ENCODE measurements at regions not wholly inside any gene's neighbourhood (a gene's known extent, or its start where the extent isn't known, plus 50 kb on each side); places are given as distances from the start of the nearest gene placed in this dataset.
"Not testable (repeated sequence)": the region's sequence is repeated elsewhere in the genome, so short reads cannot be mapped to it uniquely, and the experiment has no call there.

DNA sequence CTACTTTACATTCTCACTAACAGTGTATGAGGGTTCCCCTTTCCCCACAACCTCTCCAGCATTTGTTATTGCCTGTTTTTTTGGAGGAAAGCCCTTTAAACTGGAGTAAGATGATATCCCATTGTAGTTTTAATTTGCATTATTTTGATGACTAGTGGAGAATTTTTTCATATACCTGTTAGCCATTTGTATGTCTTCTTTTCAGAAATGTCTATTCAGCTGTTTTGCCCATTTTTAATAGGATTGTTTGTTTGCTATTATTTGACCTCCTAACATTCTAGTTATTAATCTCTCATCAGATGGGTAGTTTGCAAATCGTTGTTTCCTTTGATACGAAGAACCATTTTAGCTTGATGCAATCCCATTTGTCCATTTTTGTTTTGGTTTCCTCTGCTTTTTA, 165.0 kb downstream of the GLUL start:
- no peak for DNase-seq

GRCh38 chr1:182225755-182226154, 164.2 kb upstream of the ZNF648 start:
- not testable (repeated sequence) for DNase-seq

GRCh38 chr1:182221990-182222389, 160.5 kb upstream of the ZNF648 start:
- not testable (repeated sequence) for DNase-seq

DNA sequence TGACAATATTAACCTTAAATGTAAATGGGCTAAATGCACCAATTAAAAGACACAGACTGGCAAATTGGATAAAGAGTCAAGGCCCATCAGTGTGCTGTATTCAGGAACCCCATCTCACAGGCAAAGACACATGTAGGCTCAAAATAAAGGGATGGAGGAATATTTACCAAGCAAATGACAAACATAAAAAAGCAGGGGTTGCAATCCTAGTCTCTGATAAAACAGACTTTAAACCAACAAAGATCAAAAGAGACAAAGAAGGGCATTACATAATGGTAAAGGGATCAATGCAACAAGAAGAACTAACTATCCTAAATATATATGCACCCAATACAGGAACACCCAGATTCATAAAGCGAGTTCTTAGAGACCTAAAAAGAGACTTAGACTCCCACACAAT, 159.9 kb upstream of the ZNF648 start:
- DNase-seq = not testable (repeated sequence)

GRCh38 chr1:182217967-182218366, 156.5 kb upstream of the ZNF648 start:
- no peak for DNase-seq

GRCh38 chr1:182217071-182217470, 155.6 kb upstream of the ZNF648 start:
- no peak for DNase-seq

- DNase-seq = no peak
Observed at GRCh38 chr1:182215764-182216163, 154.3 kb upstream of the ZNF648 start.

GRCh38 chr1:182213163-182213562, 151.7 kb upstream of the ZNF648 start:
- DNase-seq = no peak

GRCh38 chr1:182211386-182211785, 149.9 kb upstream of the ZNF648 start:
- DNase-seq = peak; percentile 28

GRCh38 chr1:182210417-182210816, 148.9 kb upstream of the ZNF648 start:
- peak; percentile 33 for DNase-seq

DNA sequence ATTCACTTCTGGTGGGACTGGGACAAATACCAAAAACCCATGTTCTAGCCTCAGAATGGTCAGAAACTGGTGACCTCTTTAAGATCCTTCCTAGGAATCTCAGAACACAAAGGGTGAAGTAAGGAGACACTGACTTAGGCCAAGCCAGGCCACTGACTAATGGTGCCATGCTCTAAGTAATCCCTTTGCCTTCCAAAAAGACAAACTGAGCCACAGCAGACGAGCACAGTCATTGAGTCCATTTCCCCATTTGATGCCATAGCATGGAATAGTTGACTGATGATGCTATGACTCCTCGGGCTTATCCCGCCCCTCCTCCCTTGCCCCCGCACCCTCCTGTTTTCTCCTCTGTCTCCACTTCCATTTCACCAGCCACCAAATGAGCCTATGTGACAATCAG, 145.8 kb upstream of the ZNF648 start:
- DNase-seq = no peak

DNA sequence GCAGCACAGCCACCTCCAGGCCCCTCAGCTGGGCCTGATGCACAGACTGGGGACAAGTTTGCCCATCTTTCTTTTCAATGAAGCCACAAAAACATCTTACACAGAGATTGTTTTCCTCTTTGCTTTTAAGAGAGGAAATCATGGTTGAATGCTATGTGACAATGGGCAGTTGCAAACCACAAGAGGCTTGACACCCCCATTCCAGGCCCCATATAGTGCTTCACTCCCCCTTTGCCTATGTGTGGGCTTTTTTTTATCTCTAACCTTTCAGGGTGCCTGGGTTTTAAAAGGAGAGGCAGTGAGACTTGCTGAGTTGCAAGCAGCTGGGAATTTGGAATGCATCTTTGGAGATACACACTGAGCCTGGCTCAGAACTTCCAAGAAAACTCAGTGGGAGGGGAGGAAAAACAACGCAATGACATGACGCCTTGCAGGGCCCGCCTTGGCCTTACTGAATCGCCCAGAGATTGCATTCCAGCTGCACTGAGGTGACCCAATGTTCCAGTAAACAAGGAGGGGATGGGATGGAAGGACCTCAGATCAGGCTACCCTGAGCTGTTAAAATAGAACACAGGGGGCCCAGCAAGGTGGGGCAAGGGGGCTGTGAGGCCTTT, 145.2 kb upstream of the ZNF648 start:
- no peak for DNase-seq

DNA sequence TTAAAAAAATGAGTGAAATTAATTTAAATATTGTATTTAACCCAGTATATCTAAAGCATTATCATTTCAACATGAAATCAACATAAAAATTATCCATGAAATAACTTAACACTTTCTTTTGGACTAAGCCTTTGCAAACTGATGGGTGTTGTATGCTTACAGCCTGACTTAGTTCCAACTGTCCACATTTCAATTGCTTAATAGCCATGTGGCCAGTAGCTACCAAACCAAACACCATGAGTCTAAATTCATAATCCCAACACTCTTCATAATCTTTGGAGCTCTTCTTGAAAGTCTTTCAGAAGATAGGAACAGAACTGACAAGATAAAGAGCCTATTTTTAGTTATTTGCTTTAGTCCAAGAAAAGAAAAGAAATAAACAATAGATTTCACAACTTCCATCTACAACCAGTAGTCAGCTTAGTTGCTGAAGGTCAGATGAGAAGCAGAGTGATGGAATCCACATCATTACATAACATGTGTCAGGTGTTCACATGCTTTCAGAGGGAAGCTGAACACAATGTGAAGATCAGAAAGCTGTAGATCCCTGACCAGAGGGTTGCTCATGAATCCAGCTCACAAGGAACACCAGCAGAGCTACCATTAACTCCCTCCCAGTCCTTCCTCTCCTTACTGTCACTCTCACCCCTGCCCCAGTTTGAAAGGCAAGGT, 144.0 kb upstream of the ZNF648 start:
- no peak for DNase-seq

DNA sequence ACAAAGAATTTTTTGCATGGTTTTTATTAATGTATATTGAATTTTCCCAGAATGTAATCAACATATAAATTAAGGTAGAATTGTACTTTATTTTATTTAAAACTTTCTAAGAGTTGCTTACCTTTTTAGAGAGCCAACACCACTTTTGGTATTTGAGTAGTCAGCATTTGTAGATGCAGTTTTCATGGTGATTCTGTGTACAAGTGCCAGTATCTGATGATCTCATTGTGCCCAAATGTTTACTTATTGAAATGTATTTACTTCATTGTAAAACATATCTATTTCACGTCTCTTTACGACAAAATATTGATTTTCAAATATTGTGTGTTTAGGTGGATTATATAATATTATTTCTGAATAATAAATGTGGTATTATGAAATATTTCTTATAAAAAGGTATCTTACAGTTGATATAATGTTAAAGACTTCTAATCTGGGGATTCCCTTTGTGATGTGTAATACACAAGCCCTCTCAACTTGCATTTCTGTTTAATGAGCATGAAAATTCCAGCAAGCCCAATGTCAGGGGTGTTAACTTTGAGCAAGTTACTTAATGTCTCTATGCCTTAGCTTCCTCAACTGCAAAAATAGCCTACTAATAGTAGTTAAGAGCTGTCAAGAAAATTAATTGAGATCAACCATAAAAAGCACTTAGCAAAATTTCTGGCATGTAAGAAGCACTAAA, 141.8 kb upstream of the ZNF648 start:
- DNase-seq = no peak

- DNase-seq = not testable (repeated sequence)
Observed at GRCh38 chr1:182201490-182201889, 140.0 kb upstream of the ZNF648 start.

DNA sequence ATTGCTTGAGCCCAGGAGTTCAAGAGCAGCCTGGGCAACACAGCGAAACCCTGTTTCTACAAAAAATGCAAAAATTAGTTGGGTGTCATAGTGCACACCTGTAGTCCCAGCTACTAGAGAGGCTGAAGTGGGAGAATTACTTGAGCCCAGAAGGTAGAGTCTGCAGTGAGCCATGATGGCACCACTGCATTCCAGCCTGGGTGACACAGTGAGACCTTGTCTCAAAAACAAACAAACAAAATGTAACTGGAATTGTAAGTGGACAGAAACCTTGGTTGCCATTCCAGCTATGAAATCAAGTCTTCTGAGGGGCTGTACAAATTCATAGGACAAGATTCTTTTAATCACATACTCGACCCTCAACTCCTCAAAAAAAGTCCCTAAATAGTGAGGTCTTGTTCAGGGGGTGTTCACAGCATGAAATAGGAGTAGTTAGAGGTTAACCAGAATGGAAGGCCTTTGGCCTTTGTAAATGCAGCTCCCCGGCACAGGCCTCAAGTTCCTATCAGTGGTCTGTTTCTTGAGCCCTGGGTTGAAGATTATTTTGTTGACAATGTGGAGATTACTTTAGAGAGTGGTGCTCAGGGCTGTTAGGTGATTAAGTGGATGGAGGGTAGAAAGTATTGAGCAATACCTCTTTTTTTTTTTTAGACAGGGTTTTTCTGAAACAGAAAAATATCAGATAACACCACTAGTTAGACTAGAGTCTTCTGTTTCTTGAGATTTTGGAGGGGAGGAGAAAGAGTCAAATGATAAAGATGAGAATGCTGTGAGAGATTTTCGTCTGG, 138.7 kb upstream of the ZNF648 start:
- peak; percentile 65 for DNase-seq

DNA sequence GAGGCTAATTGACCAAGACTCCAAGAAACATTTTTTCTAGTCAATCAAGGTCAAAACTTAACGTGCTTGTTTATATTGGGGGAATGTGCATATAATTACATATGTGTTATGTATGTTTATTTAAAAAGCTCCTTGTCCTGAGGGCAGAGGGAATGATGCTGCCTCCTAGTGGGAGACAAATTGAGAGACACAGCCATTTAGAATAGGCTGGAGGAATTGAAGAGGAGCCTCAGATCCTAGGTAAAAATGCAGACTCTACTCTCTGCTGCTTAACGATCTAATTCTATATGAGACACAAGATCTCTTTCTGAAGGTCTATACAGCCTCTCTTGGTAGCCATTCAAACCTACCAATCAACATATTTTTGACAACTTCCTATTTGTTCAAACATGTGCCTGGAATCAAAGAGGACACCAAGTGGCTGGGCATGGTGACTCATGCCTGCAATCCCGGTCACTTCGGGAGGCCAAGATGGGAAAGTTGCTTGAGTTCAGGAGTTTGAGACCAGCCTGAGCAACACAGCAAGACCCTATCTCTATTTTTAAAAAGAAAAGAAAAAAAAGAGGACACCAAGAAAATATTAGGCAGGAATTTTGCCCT, 136.6 kb upstream of the ZNF648 start:
- DNase-seq = no peak

DNA sequence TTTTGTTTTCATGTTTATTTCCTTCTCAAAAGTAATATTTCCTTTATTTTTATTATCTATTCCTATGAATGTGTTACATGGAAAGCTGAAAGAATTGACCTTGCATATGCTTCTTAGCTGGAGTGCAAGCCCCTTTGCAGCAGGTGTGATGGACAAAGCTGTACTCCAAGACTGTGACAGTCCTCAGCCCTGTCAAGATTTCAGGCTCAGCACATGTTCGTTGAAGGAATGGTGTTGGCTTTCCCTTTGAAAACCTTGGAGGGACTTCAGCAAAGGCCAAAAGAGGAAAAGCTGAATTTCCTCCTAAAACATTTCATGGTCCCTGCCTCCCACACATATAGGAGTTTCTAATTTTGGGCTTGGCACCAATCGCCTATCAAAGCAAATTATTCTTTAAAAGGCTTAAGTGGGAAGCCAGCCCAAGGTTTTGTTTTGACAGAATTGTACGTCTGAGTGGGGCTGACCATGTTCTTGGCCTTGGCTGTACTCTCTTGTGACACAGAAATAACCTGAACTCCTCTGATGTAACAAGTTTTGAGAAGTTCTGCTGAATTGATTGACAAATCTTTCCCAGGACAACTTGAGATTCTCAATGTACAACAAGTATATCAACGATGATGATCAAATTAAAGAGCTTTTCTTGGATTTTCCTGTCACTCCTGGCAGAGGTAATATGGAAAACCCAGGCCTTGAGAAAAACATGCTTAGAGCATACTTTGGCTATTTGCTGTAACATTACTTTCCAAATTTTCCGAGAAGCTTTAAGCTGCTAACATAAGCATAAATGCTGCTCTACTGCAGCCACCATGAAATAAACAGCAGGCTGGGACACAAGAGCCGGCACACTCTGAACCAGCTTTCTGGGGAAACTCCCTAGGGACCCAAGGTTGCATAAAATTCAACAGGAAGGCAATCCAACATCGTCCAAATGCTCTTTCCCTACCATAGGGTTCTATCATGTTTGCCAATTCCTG, 135.7 kb upstream of the ZNF648 start:
- no peak for DNase-seq

GRCh38 chr1:182195733-182196132, 134.2 kb upstream of the ZNF648 start:
- DNase-seq = no peak

DNA sequence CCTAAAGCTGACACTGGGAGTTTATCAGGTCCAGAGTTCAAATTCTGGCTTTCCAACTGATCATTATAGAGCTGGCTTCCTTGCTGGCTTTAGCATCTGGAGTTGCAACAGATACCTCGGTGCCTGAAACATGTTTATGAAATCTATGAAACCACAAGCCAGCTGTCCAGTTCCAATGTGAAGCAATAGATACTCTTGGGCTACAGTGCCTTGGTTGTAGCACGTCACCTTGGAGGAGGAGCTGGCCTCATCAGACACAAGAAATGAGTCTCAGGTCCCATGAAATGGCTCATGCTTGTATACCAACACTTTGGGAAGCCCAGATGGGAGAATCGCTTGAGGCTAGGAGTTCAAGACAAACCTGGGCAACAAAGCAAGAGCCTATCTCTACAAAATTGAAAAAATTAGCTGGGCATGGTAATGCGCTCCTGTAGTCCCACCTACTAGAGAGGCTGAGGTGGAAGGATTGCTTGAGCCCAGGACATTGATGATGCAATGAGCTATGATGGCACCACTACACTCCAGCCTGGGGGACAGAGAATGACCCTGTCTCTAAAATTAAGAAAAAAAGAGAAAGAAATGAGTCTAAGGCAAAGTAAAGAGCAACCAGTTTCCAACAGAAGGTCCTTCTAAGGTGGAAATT, 132.5 kb upstream of the ZNF648 start:
- DNase-seq = no peak

GRCh38 chr1:182192966-182193365, 131.5 kb upstream of the ZNF648 start:
- DNase-seq = no peak

Data from NCI-H82 (cell line).